ENCODE measurements at regions not wholly inside any gene's neighbourhood (a gene's known extent, or its start where the extent isn't known, plus 50 kb on each side); places are given as distances from the start of the nearest gene placed in this dataset.

DNA sequence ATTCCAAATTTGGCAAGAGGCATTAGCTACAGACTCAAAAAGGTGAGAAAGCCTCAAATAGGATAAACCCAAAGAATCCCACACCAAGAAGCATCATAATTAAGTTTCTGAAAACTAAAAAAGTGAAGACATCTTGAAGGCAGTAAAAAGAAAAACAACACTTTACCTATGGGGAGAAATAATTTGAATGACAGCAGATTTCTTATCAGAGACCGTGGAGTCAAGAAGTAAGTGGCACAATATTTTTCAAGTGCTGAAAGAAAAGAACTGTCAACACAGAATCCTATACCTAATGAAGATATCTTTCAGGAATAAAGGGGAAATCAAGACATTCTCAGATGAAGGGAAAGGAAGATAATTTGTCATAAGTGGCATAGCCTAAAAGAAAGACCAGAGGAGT, 193.3 kb upstream of the CHD6 start:
- DNase-seq (ENCODE audit: low read depth in 3 of 3, low spot score in 2 of 3), result no peak

DNA sequence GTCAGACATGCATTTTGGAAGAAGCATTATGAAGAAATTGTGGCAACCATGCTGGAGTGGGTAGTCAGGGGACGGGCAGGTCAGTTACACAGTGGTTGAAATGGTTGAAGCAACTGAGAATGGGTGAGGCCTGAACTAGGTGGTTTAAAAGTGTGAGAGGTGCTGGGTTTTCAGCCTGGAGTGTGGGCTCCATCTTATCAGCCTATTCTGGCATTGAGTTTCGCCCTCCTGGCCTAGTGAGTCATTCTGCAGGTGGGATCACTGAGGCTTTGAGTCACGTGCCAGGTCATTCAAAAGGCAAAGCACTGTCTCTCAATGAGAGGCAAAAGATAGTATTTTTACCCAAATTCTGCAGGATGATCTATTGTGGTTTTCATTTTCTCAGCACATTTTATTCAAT, 181.9 kb upstream of the CHD6 start:
- no peak for DNase-seq (ENCODE audit: low read depth in 3 of 3, low spot score in 2 of 3)

DNA sequence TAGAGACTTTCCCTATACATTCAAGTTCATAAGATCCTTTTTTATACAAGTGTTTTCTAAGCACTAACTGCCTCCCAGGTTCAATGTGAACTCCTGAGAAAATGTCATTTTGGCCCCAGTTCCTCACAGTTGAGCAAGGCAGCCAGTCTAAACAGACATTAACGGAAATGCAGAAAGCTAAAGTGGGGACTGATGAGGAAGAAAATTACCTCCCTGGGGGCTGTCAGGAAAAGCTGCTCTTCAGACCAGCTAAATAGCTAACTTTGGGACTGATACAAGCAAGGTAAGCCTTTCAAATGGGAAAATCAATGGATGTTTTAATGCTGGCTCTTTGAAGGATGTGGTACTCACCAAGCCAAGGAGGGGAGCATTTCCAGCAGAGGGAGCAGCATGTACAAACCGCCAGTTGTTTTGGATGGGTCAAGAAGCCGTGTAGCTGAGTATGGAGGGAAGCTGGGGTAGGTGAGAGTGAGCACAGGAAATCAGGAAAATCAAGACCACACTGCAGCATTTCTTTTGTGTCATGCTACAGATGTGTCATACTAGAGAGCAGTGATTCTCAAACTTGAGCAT, 180.8 kb upstream of the CHD6 start:
- DNase-seq (ENCODE audit: low read depth in 3 of 3, low spot score in 2 of 3), result no peak

DNA sequence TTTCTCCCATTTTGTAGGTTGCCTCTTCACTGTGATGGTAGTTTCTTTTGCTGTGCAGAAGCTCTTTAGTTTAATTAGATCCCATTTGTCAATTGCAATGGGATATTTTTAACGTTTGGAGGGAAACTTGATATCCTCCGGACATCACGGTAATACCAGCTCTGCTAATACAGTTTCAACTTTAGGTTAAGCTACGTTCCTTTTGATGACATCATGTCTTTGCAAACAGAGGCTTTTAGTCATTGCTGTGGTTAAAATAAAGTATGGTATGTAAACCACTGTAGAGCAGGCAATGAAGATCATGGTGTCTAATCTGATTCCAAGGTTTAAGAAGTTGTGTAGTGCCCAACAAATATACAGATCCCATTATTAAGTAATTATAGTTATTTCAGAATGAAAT, 168.0 kb upstream of the CHD6 start:
- no peak for DNase-seq (ENCODE audit: low read depth in 3 of 3, low spot score in 2 of 3)

DNA sequence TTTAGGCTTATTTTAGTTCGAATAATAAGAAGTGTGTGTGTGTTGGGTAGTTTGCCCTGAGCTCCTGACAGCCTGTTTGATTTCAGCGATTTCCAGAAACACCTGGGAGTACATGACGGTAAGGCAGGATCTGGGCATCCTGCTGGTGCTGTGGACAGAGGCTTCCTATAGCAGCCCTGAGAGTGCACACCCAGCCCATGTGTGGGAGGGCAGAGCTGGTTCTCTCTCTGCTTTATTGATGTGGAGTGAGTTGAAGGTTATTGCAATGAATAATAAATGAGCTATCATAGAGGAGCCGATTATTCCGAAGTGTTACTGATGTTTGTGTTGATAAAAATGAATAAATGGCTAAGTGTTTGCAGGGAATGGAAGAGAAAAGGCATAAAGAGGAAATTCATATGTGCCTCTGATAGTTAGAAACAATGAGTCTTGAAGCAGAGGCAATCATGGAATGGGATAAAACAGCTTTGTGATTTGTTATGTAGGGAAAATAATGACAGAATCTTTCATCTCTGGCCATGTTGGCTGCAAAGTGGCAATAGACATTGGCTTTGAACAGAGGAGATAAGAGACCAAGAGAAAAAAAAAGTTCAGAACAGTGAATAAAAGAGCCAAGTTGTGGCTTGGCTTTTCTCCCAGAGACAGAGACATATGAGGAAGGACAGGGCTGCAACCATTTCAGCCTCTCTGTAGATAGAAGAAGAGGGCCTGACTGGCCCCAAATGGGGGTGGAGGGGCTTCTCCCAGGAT, 166.2 kb upstream of the CHD6 start:
- DNase-seq (ENCODE audit: low read depth in 3 of 3, low spot score in 2 of 3), result no peak

DNA sequence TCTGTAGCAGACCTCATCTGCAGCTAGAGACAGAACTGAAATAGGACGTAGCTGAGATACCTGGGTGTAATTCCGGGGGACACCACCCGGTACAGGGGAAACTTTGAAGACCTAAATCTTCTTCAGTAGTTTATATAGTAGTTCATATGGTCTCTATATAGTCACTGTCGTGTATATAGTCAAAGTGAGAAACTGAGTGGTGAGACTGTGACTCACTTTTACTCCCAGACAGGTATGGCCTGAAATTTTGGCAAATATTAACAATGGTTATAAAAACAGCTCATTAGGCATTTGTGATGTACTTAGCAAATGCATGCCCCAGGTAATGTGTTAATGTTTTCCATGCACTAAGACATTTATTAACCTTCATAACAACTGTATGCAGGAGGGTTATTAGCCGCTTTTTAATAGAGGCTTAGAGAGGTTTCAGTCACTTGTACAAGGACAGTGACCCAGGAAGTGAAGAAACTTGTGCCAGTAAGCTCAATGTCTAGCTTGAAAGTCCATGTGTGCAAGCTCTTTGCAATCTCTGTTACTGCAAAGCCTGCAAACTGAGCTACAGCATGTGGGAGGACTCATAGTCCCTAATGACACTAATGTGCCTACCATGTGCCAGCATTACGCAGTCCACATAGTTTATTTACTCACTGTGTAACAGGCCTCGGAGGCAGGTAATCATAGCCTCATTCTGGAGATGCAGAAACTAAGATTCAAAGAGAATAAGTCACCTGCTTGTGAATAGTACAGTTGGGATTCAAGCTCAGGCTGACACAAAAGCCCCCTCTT, 165.4 kb upstream of the CHD6 start:
- DNase-seq (ENCODE audit: low read depth in 3 of 3, low spot score in 2 of 3), result no peak

DNA sequence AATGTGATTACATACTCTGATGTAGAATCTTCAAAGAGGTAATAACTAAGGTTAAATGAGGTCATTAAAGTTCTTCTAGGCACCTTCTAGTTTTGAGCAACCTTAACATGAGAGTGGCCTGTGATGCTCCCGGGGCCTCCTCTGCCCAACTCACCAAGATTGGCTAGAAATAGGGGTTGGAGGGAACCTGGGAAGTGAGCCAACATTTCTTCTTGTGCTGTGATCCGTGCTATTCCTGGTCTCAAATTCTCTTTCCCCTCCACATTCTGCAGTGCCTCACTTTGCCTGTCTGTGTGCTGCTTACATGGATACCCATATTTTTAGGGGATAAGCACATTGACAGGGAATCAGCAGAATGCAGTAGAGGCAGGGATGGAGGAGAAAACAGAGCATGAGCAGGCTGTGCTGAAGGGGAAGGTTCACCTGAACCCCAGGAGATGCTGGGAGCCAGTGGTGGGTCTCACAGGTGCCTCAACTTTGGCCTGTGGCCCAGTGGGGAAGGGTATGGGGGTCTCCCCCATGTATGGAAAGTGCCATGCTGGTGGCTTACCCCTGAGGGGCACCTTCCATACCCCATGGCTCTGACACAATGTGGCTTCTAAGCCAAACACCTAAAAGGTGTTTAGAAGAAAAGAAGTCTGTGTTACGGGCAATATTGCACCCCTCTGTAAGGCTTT, 164.7 kb upstream of the CHD6 start:
- no peak for DNase-seq (ENCODE audit: low read depth in 3 of 3, low spot score in 2 of 3)

DNA sequence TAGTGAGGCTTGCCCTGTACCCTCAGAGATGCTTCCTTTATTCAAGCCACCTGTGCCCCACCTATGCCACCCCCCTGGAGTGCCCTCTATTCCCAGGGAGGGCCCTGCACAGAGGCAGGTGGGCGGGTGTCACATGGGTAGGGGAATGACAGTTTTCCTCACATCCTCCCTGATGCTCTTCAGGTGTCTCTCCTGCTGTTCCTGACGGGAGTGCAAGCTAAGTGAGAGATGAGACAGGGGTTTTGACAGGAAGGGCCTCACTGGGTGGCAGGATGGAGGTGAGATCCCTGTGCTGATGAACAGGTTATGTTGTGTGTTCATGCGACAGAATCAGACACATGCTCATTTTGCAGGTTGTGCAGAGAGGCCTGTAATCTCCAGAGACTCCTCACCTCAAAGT, 164.1 kb upstream of the CHD6 start:
- no peak for DNase-seq (ENCODE audit: low read depth in 3 of 3, low spot score in 2 of 3)

DNA sequence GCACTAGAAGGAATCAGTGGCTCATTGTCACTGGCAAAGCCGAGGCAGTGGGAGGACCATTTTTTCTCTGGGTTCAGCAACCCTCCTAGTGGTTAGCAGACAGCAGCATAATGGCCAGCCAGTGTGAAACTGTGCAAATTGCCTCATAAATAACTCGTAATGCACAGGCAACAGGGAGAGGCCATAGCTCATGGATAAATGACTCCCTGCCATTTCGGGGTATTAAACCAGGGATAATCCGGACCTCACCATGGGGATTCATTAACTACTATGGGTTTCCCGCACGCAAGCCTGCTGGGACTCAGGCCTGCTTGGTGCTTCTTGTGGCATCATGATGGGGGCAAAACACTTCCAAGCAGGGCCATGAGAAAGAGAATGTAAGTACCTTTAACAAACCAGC, 158.2 kb upstream of the CHD6 start:
- no peak for DNase-seq (ENCODE audit: low read depth in 3 of 3, low spot score in 2 of 3)

DNA sequence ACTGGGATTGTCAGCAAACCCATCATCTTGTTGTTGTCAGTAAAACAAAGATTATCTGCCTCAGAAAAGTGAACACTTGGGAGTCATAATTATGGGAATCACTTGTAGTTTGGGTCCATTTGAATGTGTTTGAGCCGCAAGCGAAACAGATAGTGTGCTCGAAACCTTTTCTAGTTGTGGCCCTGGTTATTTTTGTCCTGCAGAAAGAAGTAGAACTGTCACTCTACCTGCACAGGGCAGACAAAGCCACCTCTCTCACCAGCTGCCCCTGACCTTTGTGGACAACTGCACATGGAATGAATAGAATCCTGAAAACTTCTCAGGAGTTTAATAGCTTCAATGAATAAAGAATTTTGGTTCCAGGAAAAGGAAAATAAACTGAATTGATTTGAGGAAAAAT, 156.1 kb upstream of the CHD6 start:
- DNase-seq (ENCODE audit: low read depth in 3 of 3, low spot score in 2 of 3), result no peak

DNA sequence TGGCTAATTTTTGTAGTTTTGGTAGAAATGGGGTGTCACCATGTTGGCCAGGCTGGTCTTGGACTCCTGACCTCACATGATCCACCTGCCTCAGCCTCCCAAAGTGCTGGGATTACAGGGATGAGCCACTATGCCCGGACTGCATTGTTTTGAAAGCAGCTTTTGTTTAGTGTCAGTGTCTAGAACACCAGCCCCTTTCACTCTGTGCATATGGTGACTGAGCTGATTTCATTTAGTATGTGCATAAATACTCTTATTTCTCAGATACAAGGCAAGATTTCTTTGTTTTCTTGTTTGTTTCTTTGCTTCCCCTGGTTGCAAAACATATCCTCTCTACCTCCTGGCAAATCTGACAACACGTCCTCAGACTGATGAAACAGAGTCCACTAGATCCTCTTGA, 152.8 kb upstream of the CHD6 start:
- DNase-seq (ENCODE audit: low read depth in 3 of 3, low spot score in 2 of 3), result no peak

DNA sequence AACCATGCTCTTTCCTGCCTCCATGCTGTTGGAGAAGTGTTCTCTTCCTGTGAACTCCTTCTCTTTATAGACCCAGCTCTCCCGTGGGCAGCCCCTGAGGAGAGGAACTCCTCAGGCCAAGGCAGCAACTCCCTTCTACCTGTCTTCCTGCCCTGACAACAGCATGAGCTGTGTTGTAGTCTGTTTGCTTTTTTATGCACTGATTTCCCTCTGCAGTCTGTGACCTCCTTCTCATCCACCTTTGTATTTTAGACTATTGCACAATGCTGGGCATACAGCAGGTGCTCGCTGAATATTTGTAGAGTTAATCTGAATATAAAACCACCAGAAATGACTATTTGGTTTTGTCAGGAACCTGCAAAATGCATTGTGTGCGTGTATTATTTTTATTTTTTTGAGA, 152.2 kb upstream of the CHD6 start:
- no peak for DNase-seq (ENCODE audit: low read depth in 3 of 3, low spot score in 2 of 3)

DNA sequence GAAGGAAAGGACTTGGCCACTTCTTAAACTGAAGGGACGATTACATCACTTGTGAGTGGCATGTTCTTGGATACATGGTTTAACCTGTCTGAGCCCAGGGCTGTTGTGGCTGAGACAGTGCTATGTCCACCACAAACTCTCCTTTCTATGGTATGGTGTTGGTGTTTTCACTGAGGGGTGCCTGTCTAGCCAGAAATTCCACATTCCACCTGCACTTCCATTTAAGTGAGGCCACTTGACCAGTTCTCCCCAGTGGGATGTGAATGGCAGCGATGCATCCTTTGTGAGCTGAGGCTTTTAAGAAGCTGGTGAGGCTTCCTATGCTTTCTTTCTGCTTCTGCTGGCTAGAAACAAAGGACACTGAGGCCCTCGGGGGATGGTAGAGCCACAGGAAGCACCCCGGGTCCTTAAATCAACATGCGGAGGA, 151.4 kb upstream of the CHD6 start:
- no peak for DNase-seq (ENCODE audit: low read depth in 3 of 3, low spot score in 2 of 3)

DNA sequence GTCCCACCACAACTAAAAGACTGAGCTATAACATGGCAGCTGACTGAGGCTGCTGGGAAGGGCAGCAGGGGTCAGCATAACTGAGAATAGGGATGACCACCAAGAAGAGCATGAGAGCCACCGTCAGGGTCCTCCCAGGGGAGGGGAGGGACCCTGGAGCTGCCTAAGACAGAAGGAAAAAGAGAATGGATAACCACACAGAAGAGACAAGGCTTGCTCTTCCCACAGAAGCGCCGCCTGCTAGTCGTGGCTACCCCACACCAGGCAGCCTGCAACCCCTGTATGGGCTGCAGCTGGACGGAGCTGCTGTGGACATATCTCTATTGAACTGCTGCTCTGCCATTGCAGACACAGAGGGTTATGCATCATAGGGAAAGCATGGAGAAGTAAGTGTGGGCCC, 132.0 kb upstream of the CHD6 start:
- no peak for DNase-seq (ENCODE audit: low read depth in 3 of 3, low spot score in 2 of 3)

DNA sequence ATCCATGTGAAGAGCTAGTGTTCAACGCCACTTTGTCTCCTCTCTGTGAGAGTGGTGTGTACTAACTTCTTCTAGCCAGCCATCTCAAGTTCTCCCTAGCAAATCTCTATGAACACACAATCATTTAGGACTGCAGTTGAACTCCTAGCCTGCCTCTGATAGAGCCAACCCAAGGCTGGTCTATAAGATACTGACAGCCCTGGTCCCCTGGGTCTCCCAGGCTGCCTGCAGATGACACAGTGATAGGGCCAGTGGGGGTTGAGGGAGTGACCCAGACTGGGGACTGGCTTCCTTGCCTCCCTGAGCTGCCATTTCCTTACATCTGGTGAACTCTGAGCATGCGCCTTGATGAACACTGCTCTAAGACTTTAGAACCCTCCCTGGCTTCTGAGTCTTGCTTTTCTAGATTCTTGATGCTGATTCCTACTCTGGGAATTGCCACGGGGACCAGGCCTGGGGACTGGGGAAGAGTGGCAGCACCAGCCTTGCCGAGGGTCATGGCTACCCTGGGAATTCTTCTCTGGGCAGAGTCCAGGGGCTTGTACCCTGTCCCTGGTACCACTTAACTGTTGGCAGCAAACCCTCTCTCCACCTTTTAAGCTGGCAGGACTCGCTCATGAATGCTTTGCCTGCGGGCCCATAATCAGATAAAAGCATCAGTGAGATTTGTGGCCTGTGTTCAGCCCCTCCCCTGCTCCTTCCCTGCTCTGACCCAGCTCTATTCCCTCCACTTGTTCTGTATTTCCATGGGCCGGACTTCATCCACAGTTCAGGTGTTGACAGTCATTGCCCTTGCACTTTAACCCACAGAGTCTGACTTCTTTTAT, 130.8 kb upstream of the CHD6 start:
- no peak for DNase-seq (ENCODE audit: low read depth in 3 of 3, low spot score in 2 of 3)

DNA sequence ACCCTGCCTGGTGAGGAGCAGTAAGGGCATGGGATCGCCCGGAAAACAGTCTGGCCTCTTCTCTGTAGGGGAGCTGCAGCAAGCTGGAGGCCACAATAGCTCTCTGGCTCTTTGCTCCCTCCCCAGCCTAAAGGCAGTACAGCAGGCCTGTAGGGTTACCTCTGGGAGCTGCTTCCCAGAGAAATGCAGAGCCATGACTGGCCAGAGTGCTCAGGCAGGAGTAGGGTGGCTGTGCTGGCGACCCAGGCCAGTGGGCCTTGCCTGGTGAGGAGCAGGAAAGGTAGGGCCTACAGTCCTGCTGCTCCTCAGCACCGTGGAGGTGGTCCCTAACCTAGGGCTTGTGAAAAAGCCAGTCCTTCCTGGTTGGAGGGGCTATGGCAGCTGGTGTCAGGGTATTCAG, 129.9 kb upstream of the CHD6 start:
- DNase-seq (ENCODE audit: low read depth in 3 of 3, low spot score in 2 of 3), result no peak

DNA sequence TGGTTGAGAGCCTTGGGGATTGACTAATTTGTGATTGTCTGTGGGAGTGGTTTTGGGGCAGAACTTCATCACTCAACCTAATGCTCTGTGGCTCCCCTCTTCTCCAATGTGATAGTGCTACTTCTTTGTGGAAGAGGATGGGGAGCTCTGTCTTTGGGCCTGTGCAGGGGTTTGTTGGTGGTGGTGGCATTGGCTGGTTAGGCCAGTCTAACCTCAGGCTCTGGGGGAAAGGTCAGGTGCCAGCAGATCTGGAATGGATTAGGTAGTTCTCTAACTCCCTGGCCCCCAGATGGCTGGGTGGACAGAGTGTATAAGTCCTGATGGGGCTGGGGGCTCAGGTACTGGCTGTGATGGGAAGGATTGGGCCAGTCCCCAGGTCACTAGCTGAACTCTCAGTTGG, 129.0 kb upstream of the CHD6 start:
- DNase-seq (ENCODE audit: low read depth in 3 of 3, low spot score in 2 of 3), result no peak

DNA sequence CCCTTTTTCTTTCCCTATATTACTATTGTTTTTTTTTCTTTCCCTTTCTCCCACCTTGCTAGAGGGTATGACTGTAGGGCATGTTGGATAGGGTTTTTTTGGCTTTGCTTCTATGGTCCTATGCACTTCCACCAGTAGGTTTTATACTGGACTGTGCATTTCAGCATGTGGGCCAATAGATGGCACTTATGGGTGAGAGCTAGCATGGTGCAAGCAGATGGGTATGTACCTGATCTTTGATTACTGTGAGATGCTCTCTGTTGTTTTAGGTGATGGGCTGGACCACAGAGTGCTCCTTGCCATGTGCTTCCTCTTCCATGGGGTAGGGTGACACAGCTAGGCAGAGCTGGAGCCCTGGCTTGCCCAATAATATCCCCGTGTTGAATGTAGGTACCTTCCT, 128.5 kb upstream of the CHD6 start:
- DNase-seq (ENCODE audit: low read depth in 3 of 3, low spot score in 2 of 3), result no peak

DNA sequence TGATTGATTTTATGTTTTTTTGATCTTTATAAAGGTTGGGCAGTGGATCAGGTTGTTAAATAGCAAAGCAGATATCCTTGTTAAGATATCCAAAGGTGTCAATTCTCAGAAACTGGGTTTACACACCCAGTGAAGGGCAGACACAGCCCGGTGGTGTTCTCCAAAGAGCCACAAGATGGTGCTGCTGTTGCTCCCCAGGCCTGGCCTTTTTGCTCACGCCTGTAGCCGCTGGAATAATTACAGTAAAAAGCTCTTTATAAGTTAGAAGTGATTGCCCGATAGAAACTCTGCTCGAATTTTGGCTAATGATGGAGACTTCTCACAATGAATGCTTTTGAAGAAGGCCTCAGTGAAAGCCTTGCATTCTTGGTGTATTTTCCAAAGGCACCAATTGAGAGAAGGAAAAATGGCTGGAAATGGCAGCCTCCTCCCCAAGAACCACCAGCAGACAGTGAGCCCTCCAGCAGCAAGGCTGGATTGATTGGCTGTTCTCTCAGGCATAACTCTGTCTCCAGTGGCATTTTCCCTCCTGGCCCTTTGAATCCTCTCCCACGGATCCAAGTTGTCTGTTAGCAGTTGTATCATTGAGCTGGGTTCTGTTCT, 120.5 kb upstream of the CHD6 start:
- peak in 2 of 3 donors; percentile 29 to 41 for DNase-seq (ENCODE audit: low read depth in 3 of 3, low spot score in 2 of 3)

DNA sequence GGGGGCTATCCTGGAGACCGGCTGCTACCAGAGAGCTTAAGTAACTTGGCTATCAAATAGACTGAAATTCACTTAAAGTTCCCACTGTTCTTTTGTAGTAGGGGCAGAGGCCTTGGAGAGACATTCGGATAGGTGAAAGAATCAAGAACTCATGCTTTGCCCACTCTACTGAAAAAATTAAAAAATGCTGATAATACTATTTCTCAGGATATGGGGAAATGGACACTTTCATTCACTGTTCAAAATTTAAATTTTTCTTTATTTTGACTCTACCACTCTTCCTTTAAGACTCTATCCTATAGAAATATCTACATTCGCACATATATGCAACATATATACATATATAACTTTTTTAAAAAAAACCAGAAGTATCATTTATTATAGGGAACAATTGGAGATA, 117.8 kb upstream of the CHD6 start:
- DNase-seq (ENCODE audit: low read depth in 3 of 3, low spot score in 2 of 3), result no peak
